GM23248 (cell line): ENCODE measurements at regions not wholly inside any gene's neighbourhood (a gene's known extent, or its start where the extent isn't known, plus 50 kb on each side); places are given as distances from the start of the nearest gene placed in this dataset.

Source experiments
- DNase-seq: peaks from one replicate; pipeline ENCODE4 v3.0.0-alpha.2; 2015
- H2AFZ ChIP-seq: fragments of 200-600 bp; sonication (generic); 2 replicates; pipeline ENCODE4 v1.6.1; 2016; ENCODE audit warnings: antibody characterized with exemption
- H3F3A ChIP-seq: fragments of 200-600 bp; sonication (generic); 2 replicates; pipeline ENCODE4 v1.6.1; 2016; ENCODE audit warnings: mild to moderate bottlenecking, antibody characterized with exemption, mixed run types; ENCODE audit not compliant: insufficient read depth
- H3K27ac ChIP-seq: fragments of 200-600 bp; sonication (generic); 2 replicates; pipeline ENCODE4 v1.5.1; 2016; ENCODE audit warnings: mild to moderate bottlenecking
- H3K27me3 ChIP-seq: fragments of 200-600 bp; sonication (generic); replicated peaks from 2 replicates; pipeline ENCODE4 v1.6.1; 2016; ENCODE audit warnings: mild to moderate bottlenecking; ENCODE audit not compliant: insufficient read depth
- H3K36me3 ChIP-seq: fragments of 200-600 bp; sonication (generic); 2 replicates; pipeline ENCODE4 v1.6.1; 2016; ENCODE audit warnings: low read depth, mild to moderate bottlenecking
- H3K4me1 ChIP-seq: fragments of 200-600 bp; sonication (generic); 2 replicates; pipeline ENCODE4 v1.6.1; 2016; ENCODE audit warnings: mild to moderate bottlenecking; ENCODE audit not compliant: insufficient read depth
- H3K4me2 ChIP-seq: fragments of 200-600 bp; sonication (generic); one replicate; pipeline ENCODE4 v1.6.1; 2016; ENCODE audit warnings: mild to moderate bottlenecking; ENCODE audit not compliant: unreplicated experiment
- H3K4me3 ChIP-seq: fragments of 200-600 bp; sonication (generic); 2 replicates; pipeline ENCODE4 v1.5.1; 2016; ENCODE audit warnings: mild to moderate bottlenecking
- H3K79me2 ChIP-seq: fragments of 200-600 bp; sonication (generic); 2 replicates; pipeline ENCODE4 v1.6.1; 2016; ENCODE audit warnings: mild to moderate bottlenecking; ENCODE audit not compliant: insufficient read depth
- H3K9ac ChIP-seq: fragments of 200-600 bp; sonication (generic); 2 replicates; pipeline ENCODE4 v1.6.1; 2016; ENCODE audit warnings: mild to moderate bottlenecking
- H3K9me2 ChIP-seq: fragments of 200-600 bp; sonication (generic); 2 replicates; pipeline ENCODE4 v1.6.1; 2016; ENCODE audit warnings: mixed run types, mild to moderate bottlenecking, moderate library complexity; ENCODE audit not compliant: insufficient read depth
- H3K9me3 ChIP-seq: fragments of 200-600 bp; sonication (generic); one replicate; pipeline ENCODE4 v1.6.1; 2017; ENCODE audit warnings: low read depth
- H4K20me1 ChIP-seq: fragments of 200-600 bp; sonication (generic); 2 replicates; pipeline ENCODE4 v1.6.0; 2016; ENCODE audit not compliant: insufficient read depth
- EZH2 ChIP-seq: fragments of 200-600 bp; sonication (generic); IDR thresholded peaks from 2 replicates; pipeline ENCODE4 v1.6.1; 2018; ENCODE audit warnings: antibody characterized with exemption, mild to moderate bottlenecking; ENCODE audit not compliant: insufficient read depth, poor library complexity, severe bottlenecking
- EZH2phosphoT487 ChIP-seq: fragments of 200-600 bp; sonication (generic); IDR thresholded peaks from 2 replicates; pipeline ENCODE4 v1.6.1; 2018; ENCODE audit warnings: antibody characterized with exemption, moderate library complexity, mild to moderate bottlenecking, low read depth; ENCODE audit not compliant: insufficient read depth
- WGBS, 2 experiments: methylation state at CpG; one replicate each; pipeline ENCODE4 v1.1.6; 2015 to 2017; ENCODE audit warnings: low lambda C conversion rate in 2 of 2, low coverage in 1 of 2; ENCODE audit errors: missing lambda C conversion rate in 2 of 2; 5-methylcytosine and 5-hydroxymethylcytosine counted together
- in situ Hi-C: fragments of 300-500 bp; cut with MboI; formaldehyde crosslinking; loops from 2 replicates; pipeline ENCODE4 v1.15.0; 2020

DNA sequence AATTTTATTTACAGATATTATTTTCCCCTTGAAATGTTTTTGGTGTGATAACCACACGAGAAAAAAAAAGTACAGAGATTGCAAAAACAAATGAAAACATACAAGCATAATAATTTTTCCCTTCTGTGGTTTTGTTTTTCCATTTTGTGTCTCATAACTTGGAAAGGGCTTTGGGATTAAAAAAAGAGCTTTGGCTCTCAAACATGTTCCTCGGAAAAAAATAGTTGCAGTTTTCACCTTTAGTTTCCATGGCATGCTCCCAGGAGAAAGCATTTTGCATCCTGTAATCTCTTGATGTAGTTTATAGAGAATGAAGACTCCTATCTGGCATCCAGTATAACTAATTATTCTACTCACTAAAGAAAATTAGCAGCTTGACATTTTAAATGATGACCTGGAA is 362.1 kb upstream of the PDGFD start:
- no peak for TF ChIP-seq EZH2phosphoT487
- no peak for TF ChIP-seq EZH2
- DNase-seq: no peak
- no peak overlapping the region for H3K27ac ChIP-seq
- in situ Hi-C loops: no loop called here
- H3F3A ChIP-seq: no peaks in the 10 kb centered on the region
- no peaks in the 10 kb centered on the region for H4K20me1 ChIP-seq
- no peaks in the 10 kb centered on the region for H3K79me2 ChIP-seq
- H3K27me3 ChIP-seq: no peaks in the 10 kb centered on the region
- 0 to 3% methylated on average over 2 of the region's 2 CpGs for WGBS, 2 experiments
- H3K9ac ChIP-seq: no peak overlapping the region
- no peaks in the 10 kb centered on the region for H3K36me3 ChIP-seq
- no peaks in the 10 kb centered on the region for H3K9me3 ChIP-seq
- no peak overlapping the region for H3K4me3 ChIP-seq
- no peaks in the 10 kb centered on the region for H3K9me2 ChIP-seq
- no peaks in the 10 kb centered on the region for H3K4me1 ChIP-seq
- no peak overlapping the region for H2AFZ ChIP-seq
- H3K4me2 ChIP-seq: no peak overlapping the region

- whole genome bisulfite sequencing, 2 experiments: 67 to 72% methylated on average over 3 of the region's 3 CpGs
- no peak for DNase-seq
- in situ Hi-C loops: no loop called here
These were observed 361.5 kb upstream of the PDGFD start for GRCh38 chr11:104525416-104525815.

GRCh38 chr11:104524254-104524653 is 360.3 kb upstream of the PDGFD start:
- Histone ChIP-seq H3K9ac (no peak overlapping the region), H3K9me3 (no peaks in the 10 kb centered on the region), H3K4me1 (no peaks in the 10 kb centered on the region), H2AFZ (no peak overlapping the region), H4K20me1 (no peaks in the 10 kb centered on the region), H3K36me3 (no peaks in the 10 kb centered on the region), H3K27me3 (no peaks in the 10 kb centered on the region), H3K4me2 (no peak overlapping the region), H3K27ac (no peak overlapping the region), H3K79me2 (no peaks in the 10 kb centered on the region), H3K9me2 (no peaks in the 10 kb centered on the region), H3F3A (no peaks in the 10 kb centered on the region), H3K4me3 (no peak overlapping the region)
- in situ Hi-C loops: no loop called here
- DNase-seq: no peak
- TF ChIP-seq EZH2 (no peak), EZH2phosphoT487 (no peak)

More at GRCh38 chr11:104525416-104525815, 361.5 kb upstream of the PDGFD start:
- no peak for TF ChIP-seq EZH2
- TF ChIP-seq EZH2phosphoT487: no peak
- Histone ChIP-seq H3K4me3 (no peak overlapping the region), H3F3A (no peaks in the 10 kb centered on the region), H3K9me3 (no peaks in the 10 kb centered on the region), H2AFZ (no peak overlapping the region), H4K20me1 (no peaks in the 10 kb centered on the region), H3K9me2 (no peaks in the 10 kb centered on the region), H3K27ac (no peak overlapping the region), H3K27me3 (no peaks in the 10 kb centered on the region), H3K4me1 (no peaks in the 10 kb centered on the region), H3K9ac (no peak overlapping the region), H3K4me2 (no peak overlapping the region), H3K79me2 (no peaks in the 10 kb centered on the region), H3K36me3 (no peaks in the 10 kb centered on the region)

GRCh38 chr11:104523611-104524010 is 359.7 kb upstream of the PDGFD start:
- no peak for TF ChIP-seq EZH2
- no peak for TF ChIP-seq EZH2phosphoT487
- in situ Hi-C loops: no loop called here
- Histone ChIP-seq H3K79me2 (no peaks in the 10 kb centered on the region), H3K4me1 (no peaks in the 10 kb centered on the region), H3K4me2 (no peak overlapping the region), H4K20me1 (no peaks in the 10 kb centered on the region), H3K27ac (no peak overlapping the region), H3K9ac (no peak overlapping the region), H3K9me3 (no peaks in the 10 kb centered on the region), H2AFZ (no peak overlapping the region), H3K9me2 (no peaks in the 10 kb centered on the region), H3F3A (no peaks in the 10 kb centered on the region), H3K36me3 (no peaks in the 10 kb centered on the region), H3K4me3 (no peak overlapping the region), H3K27me3 (no peaks in the 10 kb centered on the region)
- WGBS, 2 experiments: 27 to 28% methylated on average over 1 of the region's 1 CpG
- no peak for DNase-seq

- Histone ChIP-seq H3K4me1 (no peaks in the 10 kb centered on the region), H4K20me1 (no peaks in the 10 kb centered on the region), H3F3A (no peaks in the 10 kb centered on the region), H3K4me3 (no peak overlapping the region), H3K4me2 (no peak overlapping the region), H3K36me3 (no peaks in the 10 kb centered on the region), H3K9me3 (no peaks in the 10 kb centered on the region), H3K9ac (no peak overlapping the region), H3K27me3 (no peaks in the 10 kb centered on the region), H3K27ac (no peak overlapping the region), H2AFZ (no peak overlapping the region), H3K9me2 (no peaks in the 10 kb centered on the region), H3K79me2 (no peaks in the 10 kb centered on the region)
- in situ Hi-C loops: no loop called here
- no peak for TF ChIP-seq EZH2
- no peak for TF ChIP-seq EZH2phosphoT487
- DNase-seq: no peak
These were observed 358.7 kb upstream of the PDGFD start for GRCh38 chr11:104522650-104523049.
